ENCODE measurements at regions not wholly inside any gene's neighbourhood (a gene's known extent, or its start where the extent isn't known, plus 50 kb on each side); places are given as distances from the start of the nearest gene placed in this dataset.

GRCh38 chr3:75144406-75144805 lies 519.7 kb upstream of the FRG2C start:
- in situ Hi-C loops (cut with HindIII; ENCODE audit: low pct_ligation_motif_present, low sequenced_read_pairs) = no loop called here
- Histone ChIP-seq H3K4me3 (ENCODE audit: low read depth, low read length) (no peak overlapping the region), H3K27ac (no peak overlapping the region), H3K36me3 (replicated peaks) (no peaks in the 10 kb centered on the region), H3K27me3 (replicated peaks) (no peaks in the 10 kb centered on the region)
- no peak for DNase-seq
- TF ChIP-seq CTCF (IDR thresholded peaks at IDR 0.05; ENCODE audit: low read depth, low read length, missing control alignments) = no peak

GRCh38 chr3:75171630-75172230 lies 492.4 kb upstream of the FRG2C start:
- Histone ChIP-seq H3K27ac (no peak overlapping the region), H3K27me3 (replicated peaks) (no peaks in the 10 kb centered on the region), H3K36me3 (replicated peaks) (no peaks in the 10 kb centered on the region), H3K4me3 (ENCODE audit: low read depth, low read length) (no peak overlapping the region)
- in situ Hi-C loops (cut with HindIII; ENCODE audit: low pct_ligation_motif_present, low sequenced_read_pairs) = no loop called here
- TF ChIP-seq CTCF (IDR thresholded peaks at IDR 0.05; ENCODE audit: low read depth, low read length, missing control alignments) = peak; percentile 25
- no peak for DNase-seq

- H3K27me3 ChIP-seq (replicated peaks) = no peaks in the 10 kb centered on the region
- H3K27ac ChIP-seq = no peak overlapping the region
- in situ Hi-C loops (cut with HindIII; ENCODE audit: low pct_ligation_motif_present, low sequenced_read_pairs) = no loop called here
- H3K36me3 ChIP-seq (replicated peaks) = no peaks in the 10 kb centered on the region
- no peak overlapping the region for H3K4me3 ChIP-seq (ENCODE audit: low read depth, low read length)
- DNase-seq = peak; percentile 7
- no peak for TF ChIP-seq CTCF (IDR thresholded peaks at IDR 0.05; ENCODE audit: low read depth, low read length, missing control alignments)
Measured at GRCh38 chr3:75176937-75177336, 487.2 kb upstream of the FRG2C start.

- in situ Hi-C loops (cut with HindIII; ENCODE audit: low pct_ligation_motif_present, low sequenced_read_pairs) = no loop called here
- TF ChIP-seq CTCF (IDR thresholded peaks at IDR 0.05; ENCODE audit: low read depth, low read length, missing control alignments) = no peak
- peak; percentile 1 for DNase-seq
- H3K36me3 ChIP-seq (replicated peaks) = no peaks in the 10 kb centered on the region
- no peak overlapping the region for H3K4me3 ChIP-seq (ENCODE audit: low read depth, low read length)
- no peaks in the 10 kb centered on the region for H3K27me3 ChIP-seq (replicated peaks)
- no peak overlapping the region for H3K27ac ChIP-seq
Measured at GRCh38 chr3:75180235-75180944, 483.7 kb upstream of the FRG2C start.

- no peak overlapping the region for H3K27ac ChIP-seq
- TF ChIP-seq CTCF (IDR thresholded peaks at IDR 0.05; ENCODE audit: low read depth, low read length, missing control alignments) = no peak
- no peaks in the 10 kb centered on the region for H3K27me3 ChIP-seq (replicated peaks)
- in situ Hi-C loops (cut with HindIII; ENCODE audit: low pct_ligation_motif_present, low sequenced_read_pairs) = no loop called here
- no peaks in the 10 kb centered on the region for H3K36me3 ChIP-seq (replicated peaks)
- peak; percentile 10 for DNase-seq
- H3K4me3 ChIP-seq (ENCODE audit: low read depth, low read length) = no peak overlapping the region
Measured at GRCh38 chr3:75180945-75181298, 483.2 kb upstream of the FRG2C start.

- in situ Hi-C loops (cut with HindIII; ENCODE audit: low pct_ligation_motif_present, low sequenced_read_pairs) = no loop called here
- Histone ChIP-seq H3K27me3 (replicated peaks) (no peaks in the 10 kb centered on the region), H3K27ac (no peak overlapping the region), H3K4me3 (ENCODE audit: low read depth, low read length) (no peak overlapping the region), H3K36me3 (replicated peaks) (no peaks in the 10 kb centered on the region)
- no peak for TF ChIP-seq CTCF (IDR thresholded peaks at IDR 0.05; ENCODE audit: low read depth, low read length, missing control alignments)
- no peak for DNase-seq
Measured at GRCh38 chr3:75188962-75189361, 475.2 kb upstream of the FRG2C start.

Data from brain microvascular endothelial cell (primary cell).